Thoracic aorta (tissue), 2 donors: ENCODE measurements at regions not wholly inside any gene's neighbourhood (a gene's known extent, or its start where the extent isn't known, plus 50 kb on each side); places are given as distances from the start of the nearest gene placed in this dataset.

ENCODE experiments used
- ATAC-seq: fragments of 150-250 bp; one replicate; pipeline ENCODE4 v1.8.0; 2017; ENCODE audit warnings: low read depth; ENCODE audit not compliant: insufficient number of reproducible peaks, low FRiP score
- DNase-seq: peaks from one replicate; pipeline ENCODE4 v3.0.0-alpha.2; 2020; ENCODE audit warnings: low spot score
- H3K27ac ChIP-seq, 2 donors: fragments of 200-600 bp; sonication (generic); 1 replicate in 1 of 2; 2 replicates in 1 of 2; pipeline ENCODE4 v1.5.1; 2016; ENCODE audit warnings: mild to moderate bottlenecking in 2 of 2, moderate library complexity in 2 of 2
- H3K27me3 ChIP-seq: fragments of 200-600 bp; sonication (generic); replicated peaks from 2 replicates; pipeline ENCODE4 v1.6.0; 2016; ENCODE audit warnings: mild to moderate bottlenecking; ENCODE audit not compliant: insufficient read depth
- H3K36me3 ChIP-seq: fragments of 200-600 bp; sonication (generic); one replicate; pipeline ENCODE4 v1.5.1; 2016
- H3K4me1 ChIP-seq, 2 donors: fragments of 200-600 bp; sonication (generic); 1 replicate in 1 of 2; 2 replicates in 1 of 2; pipeline versions ENCODE4 v1.5.1 to v1.6.0; 2016; ENCODE audit warnings: low read depth in 2 of 2, mild to moderate bottlenecking in 1 of 2; ENCODE audit not compliant: control insufficient read depth in 1 of 2
- H3K4me3 ChIP-seq: fragments of 200-600 bp; sonication (generic); 2 replicates; pipeline ENCODE4 v1.5.1; 2016; ENCODE audit warnings: mild to moderate bottlenecking
- H3K9me3 ChIP-seq: fragments of 200-600 bp; sonication (generic); 2 replicates; pipeline ENCODE4 v1.5.1; 2016
- TF ChIP-seq, protein P1 (sequence below): fragments of 200-600 bp; sonication (generic); IDR thresholded peaks from one replicate; pipeline ENCODE4 v1.5.1; 2019; ENCODE audit warnings: antibody characterized with exemption

DNA sequence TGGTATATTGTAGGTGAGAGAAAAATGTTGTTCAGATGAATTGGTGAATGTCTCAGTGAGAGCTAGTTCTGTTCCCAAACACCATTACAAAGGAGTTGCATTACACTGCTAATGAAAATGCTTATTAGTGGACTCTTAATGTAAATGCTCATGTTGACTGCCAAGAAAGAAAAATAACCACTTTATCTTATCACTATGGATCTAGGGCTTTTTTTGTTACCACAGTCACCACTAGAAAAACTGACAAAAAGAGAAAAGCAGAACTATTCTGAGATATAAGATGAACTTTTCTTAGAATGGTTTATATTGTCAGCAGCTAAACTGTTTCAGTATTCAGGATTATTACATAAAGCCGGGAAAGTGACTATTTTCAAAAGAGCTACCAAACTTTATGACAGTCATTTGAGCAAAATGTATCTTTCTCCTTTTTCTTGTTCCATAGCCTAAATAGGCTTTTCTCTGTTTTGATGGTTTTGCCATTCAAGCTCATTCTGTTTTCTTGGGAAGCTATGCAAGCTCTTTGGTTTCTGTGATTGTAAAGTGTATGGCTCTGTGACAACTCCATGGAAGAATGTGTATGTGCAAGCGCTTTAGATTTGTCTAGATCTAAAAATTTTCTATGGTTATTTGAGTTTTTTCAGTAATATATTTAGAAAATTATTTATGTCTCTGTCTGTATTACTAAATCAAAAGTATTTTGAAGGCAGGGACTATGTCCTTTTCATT lies 64.2 kb upstream of the DPH5 start:
- H3K9me3 ChIP-seq = no peaks in the 10 kb centered on the region
- TF ChIP-seq, protein P1, sequence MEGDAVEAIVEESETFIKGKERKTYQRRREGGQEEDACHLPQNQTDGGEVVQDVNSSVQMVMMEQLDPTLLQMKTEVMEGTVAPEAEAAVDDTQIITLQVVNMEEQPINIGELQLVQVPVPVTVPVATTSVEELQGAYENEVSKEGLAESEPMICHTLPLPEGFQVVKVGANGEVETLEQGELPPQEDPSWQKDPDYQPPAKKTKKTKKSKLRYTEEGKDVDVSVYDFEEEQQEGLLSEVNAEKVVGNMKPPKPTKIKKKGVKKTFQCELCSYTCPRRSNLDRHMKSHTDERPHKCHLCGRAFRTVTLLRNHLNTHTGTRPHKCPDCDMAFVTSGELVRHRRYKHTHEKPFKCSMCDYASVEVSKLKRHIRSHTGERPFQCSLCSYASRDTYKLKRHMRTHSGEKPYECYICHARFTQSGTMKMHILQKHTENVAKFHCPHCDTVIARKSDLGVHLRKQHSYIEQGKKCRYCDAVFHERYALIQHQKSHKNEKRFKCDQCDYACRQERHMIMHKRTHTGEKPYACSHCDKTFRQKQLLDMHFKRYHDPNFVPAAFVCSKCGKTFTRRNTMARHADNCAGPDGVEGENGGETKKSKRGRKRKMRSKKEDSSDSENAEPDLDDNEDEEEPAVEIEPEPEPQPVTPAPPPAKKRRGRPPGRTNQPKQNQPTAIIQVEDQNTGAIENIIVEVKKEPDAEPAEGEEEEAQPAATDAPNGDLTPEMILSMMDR = no peak
- H3K27ac ChIP-seq = no peak overlapping the region
- ATAC-seq = no peak
- H3K4me1 ChIP-seq = no peaks in the 10 kb centered on the region
- H3K4me3 ChIP-seq = no peak overlapping the region
- DNase-seq = no peak
- no peaks in the 10 kb centered on the region for H3K36me3 ChIP-seq
- no peaks in the 10 kb centered on the region for H3K27me3 ChIP-seq

DNA sequence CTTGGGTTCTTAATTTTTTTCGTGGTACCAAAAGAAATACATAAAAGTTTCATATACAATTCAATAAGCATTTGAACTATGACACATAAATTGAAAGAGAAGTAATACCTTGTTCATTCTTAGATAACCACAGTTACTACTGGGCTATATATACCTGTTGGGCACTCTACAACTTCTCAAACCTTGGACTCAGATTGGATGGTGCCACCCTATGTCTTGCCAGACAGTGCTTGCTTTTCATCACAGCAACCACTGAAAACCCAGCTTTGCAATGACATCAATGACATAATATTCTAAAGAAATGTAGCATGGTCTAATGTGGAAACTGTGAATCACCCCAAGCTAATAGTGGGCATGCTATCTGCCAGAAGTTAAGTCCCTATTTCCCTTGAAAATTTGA lies 62.8 kb upstream of the DPH5 start:
- no peaks in the 10 kb centered on the region for H3K4me1 ChIP-seq
- ATAC-seq = no peak

DNA sequence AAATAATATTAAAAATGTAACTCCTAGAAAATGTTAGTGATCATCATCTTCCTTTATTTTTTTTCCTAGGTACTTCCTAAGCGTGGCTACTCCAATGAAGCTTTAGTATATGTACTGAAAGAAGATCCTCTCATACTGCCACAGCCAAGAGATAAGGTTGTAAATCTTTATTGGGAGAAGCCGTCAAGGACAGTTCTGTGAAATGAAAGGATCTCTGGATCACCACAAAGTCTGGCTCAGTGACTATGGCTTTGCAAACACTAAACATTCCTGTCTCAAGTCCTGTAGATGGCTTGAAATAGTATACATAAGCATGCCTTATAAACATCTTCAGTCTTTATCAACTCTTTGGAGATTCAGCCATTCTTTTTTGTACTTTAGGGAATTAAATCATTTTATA lies 61.2 kb upstream of the DPH5 start:
- Histone ChIP-seq H3K4me3 (no peak overlapping the region), H3K9me3 (no peaks in the 10 kb centered on the region), H3K4me1 (peaks cover 0 to 1% of the 10 kb centered on the region in 2 donors), H3K36me3 (no peaks in the 10 kb centered on the region), H3K27ac (no peak overlapping the region), H3K27me3 (no peaks in the 10 kb centered on the region)
- no peak for DNase-seq
- TF ChIP-seq, protein P1 = no peak
- no peak for ATAC-seq

More for the DNA sequence above, 62.8 kb upstream of the DPH5 start:
- no peak for DNase-seq
- Histone ChIP-seq H3K4me3 (no peak overlapping the region), H3K27me3 (no peaks in the 10 kb centered on the region), H3K27ac (no peak overlapping the region), H3K36me3 (no peaks in the 10 kb centered on the region), H3K9me3 (no peaks in the 10 kb centered on the region)
- TF ChIP-seq, protein P1 = no peak

DNA sequence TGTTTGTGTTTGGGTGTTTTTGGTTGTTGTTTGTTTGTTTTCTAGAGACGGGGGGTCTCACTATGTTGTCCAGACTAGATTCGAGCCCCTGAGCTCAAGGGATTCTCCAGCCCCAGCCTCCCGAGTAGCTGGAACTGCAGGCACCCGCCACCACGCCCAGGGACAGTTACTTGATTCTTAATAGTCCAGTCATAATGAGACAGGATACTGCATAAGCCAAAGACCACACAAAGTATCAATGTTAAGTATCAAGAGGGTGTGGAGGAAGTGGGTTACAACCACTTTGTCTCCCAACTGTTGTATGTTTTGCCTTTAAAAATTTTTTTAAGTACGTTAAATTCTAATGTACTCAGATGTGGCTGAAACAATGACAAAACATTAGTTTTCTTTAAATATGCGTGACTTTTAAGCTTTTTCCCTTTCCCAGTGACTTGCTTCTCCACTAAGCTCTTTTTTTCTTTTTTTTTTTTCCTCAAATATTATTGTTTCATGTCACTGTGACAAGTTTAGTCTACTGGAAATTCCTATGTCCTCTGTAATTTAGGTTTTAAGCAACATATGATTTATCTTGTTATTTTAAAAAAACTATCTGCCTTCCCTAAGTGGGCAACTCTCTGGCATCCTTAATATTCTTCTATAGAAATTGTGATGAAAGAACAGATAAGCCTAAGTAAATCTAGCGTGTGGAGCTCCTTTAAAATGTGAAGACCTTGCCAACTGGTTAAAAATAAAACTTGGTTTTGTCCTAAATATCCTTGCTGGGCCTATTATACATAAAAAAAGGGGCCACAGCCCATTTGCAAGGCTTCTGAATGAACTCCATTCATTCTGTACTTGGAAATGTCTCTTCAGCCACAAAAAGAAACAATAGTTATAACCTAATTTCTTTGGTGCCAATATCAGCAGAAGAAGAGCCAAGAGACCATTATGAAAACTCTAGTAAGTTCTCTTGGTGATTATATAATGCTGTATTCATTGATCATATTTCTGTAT lies 56.2 kb upstream of the DPH5 start:
- H3K27me3 ChIP-seq = no peaks in the 10 kb centered on the region
- no peak overlapping the region for H3K27ac ChIP-seq
- TF ChIP-seq, protein P1 = no peak
- DNase-seq (no peak), ATAC-seq (no peak)
- H3K4me3 ChIP-seq = no peak overlapping the region
- H3K9me3 ChIP-seq = no peaks in the 10 kb centered on the region
- no peaks in the 10 kb centered on the region for H3K36me3 ChIP-seq
- peaks cover 0 to 3% of the 10 kb centered on the region in 2 donors for H3K4me1 ChIP-seq

DNA sequence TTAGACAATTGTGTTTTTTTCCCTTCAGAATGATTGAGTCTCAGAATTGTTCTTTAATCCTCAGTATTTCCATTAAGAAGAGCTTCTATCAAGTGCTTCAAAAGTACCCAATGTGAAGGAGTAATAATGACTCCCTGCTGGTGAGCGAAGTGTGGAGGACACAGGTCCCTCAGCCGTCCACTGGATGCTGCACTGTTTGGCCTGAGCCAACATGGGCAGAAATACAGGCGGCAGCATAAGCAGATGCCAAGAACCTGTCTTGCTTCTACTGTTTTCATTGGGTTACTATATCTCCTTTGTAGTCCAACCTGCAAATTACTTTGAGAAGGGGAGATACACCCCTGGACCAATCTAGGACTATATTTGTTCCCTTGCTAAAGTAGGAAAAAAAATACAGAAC lies 55.3 kb upstream of the DPH5 start:
- no peaks in the 10 kb centered on the region for H3K9me3 ChIP-seq
- H3K27me3 ChIP-seq = no peaks in the 10 kb centered on the region
- peaks cover 0 to 3% of the 10 kb centered on the region in 2 donors for H3K4me1 ChIP-seq
- no peak overlapping the region for H3K27ac ChIP-seq
- TF ChIP-seq, protein P1 = no peak
- no peak for ATAC-seq
- no peak overlapping the region for H3K4me3 ChIP-seq
- no peak for DNase-seq
- H3K36me3 ChIP-seq = no peaks in the 10 kb centered on the region
